Stimulated activated effector memory CD8-positive, alpha-beta T cell treated with anti-CD3 and anti-CD28 coated beads, Interleukin-12 subunit alpha, Interleukin-12 subunit beta, amount 100 ng/mL, for 72 hours (primary cell): ENCODE measurements at regions not wholly inside any gene's neighbourhood (a gene's known extent, or its start where the extent isn't known, plus 50 kb on each side); places are given as distances from the start of the nearest gene placed in this dataset.

ENCODE experiments used
- ATAC-seq: fragments of 150-1000 bp; cut with Tn5 transposase; 2 replicates; pipeline ENCODE4 v1.10.0; 2021
- DNase-seq, 2 donors: peaks; one replicate each; pipeline ENCODE4 v3.0.0; 2021 to 2022; ENCODE audit warnings: low spot score in 2 of 2
- H3K27ac Mint-ChIP-seq: one replicate; pipeline ENCODE4 v1.8.0; 2022; ENCODE audit warnings: mild to moderate bottlenecking, mixed read lengths
- H3K36me3 Mint-ChIP-seq: one replicate; pipeline ENCODE4 v1.8.0; 2022; ENCODE audit warnings: mild to moderate bottlenecking, mixed read lengths
- H3K4me1 Mint-ChIP-seq: one replicate; pipeline ENCODE4 v1.8.0; 2022; ENCODE audit warnings: mixed read lengths
- H3K4me3 Mint-ChIP-seq: one replicate; pipeline ENCODE4 v1.8.0; 2022; ENCODE audit warnings: mild to moderate bottlenecking, mixed read lengths
- H3K9me3 Mint-ChIP-seq: one replicate; pipeline ENCODE4 v1.8.0; 2022; ENCODE audit warnings: mixed read lengths

DNA sequence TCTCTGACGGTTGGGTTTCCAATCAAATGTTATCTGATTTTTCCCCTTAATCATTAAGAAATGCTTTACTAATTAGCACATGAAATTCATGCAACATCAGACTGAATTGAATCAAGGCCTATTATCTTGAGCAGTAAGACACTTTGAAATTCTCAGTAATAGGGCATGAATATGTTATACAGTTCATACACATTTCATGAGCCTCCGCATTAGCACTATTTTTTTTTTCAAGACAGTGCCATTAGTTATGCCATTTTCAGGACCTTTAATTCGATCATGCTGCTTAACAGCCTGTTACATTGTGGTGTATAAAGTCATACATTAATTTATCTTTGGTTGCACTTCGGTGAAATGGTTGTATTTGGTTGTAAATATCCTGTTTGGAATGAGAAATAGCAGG is 862.6 kb upstream of the GOT2 start:
- Mint-ChIP-seq H3K4me3 (no peak overlapping the region), H3K4me1 (no peaks in the 10 kb centered on the region), H3K27ac (no peak overlapping the region), H3K9me3 (peaks cover 15% of the 10 kb centered on the region), H3K36me3 (no peaks in the 10 kb centered on the region)
- ATAC-seq (no peak), DNase-seq (no peak)

DNA sequence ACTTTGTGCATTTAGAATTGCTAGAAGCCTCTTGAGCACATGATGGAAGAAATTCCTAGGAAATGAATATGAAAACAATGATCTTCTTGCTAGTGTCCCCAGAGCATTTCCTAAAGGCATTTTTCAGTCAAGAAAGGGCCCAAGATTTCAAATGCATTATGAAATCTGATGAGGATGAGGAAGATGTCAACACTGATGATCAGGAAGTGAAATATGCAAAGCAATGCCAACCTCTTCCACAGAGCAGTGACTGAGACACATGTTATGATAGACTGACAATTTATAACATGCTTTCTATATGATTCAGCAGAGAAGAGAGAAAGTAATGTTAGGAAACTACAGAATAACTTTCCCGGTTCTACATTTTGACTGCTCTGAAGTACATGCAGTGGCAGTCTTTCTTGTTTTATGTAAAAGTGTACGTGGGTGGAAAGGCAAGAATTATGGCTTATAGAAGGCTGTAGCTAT is 859.1 kb upstream of the GOT2 start:
- Mint-ChIP-seq H3K9me3 (peaks cover 20% of the 10 kb centered on the region), H3K4me3 (no peak overlapping the region), H3K27ac (no peak overlapping the region), H3K36me3 (no peaks in the 10 kb centered on the region), H3K4me1 (no peaks in the 10 kb centered on the region)
- ATAC-seq (no peak), DNase-seq (no peak)

DNA sequence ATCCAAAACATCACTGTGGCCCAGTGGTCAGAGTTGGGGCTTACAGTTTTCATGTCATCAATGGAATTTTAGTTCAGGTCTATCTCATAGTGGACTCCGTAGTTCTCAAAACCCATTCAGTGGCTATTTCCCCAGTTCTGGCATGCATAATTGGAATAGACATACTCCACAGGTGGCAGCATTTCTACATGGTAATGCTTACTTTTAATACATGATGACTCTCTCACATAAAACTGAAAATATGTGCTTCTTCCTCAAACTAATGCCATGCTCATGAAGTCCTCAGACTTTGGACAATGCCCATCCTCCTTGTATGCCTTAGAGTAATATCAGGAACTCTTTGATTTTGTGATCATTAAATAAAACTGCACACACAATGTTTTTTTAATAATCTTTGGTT is 857.4 kb upstream of the GOT2 start:
- Mint-ChIP-seq H3K9me3 (peaks cover 14% of the 10 kb centered on the region), H3K4me3 (no peak overlapping the region), H3K27ac (no peak overlapping the region), H3K4me1 (no peaks in the 10 kb centered on the region), H3K36me3 (no peaks in the 10 kb centered on the region)
- no peak for ATAC-seq
- DNase-seq, result no peak

DNA sequence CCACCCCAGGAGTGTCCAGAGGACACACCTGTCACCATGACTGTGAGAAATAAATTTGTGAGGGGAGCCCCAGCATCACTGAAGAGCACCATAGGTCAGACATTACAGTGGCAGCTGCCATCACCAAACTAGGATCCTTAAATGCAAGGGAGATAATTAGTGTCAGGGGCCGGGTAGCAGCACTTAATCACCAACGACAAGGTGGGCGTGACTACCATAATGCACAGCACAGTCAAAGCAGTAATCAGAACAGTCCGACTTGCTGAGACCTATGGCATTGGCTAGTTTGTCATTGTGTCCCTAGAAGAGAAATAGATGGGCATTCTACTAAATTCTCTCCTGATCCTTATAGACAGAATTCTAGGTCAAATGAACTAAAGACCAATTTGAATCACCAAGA is 856.7 kb upstream of the GOT2 start:
- H3K4me3 Mint-ChIP-seq, result no peak overlapping the region
- DNase-seq (no peak), ATAC-seq (no peak)
- H3K9me3 Mint-ChIP-seq, result peaks cover 14% of the 10 kb centered on the region
- H3K4me1 Mint-ChIP-seq, result no peaks in the 10 kb centered on the region
- no peaks in the 10 kb centered on the region for H3K36me3 Mint-ChIP-seq
- no peak overlapping the region for H3K27ac Mint-ChIP-seq

DNA sequence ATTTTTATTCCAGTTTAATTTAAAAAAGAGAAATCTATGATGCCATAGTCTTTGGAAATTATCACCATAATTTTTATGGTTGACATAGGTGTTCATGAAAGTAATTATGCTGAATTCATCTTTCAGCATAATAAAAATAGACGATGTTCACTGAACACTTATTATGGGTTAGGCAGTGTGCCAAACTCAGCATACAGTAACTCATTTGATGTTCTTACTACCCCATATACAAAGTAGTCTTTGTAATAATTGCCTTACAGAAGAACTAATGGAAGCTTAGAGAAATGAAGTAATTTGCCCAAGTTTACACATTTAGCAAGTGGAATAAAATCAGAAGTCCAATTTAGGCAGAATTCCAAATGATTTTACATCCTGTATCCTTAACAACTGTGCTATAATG is 852.2 kb upstream of the GOT2 start:
- no peak overlapping the region for H3K27ac Mint-ChIP-seq
- ATAC-seq, result no peak
- no peaks in the 10 kb centered on the region for H3K36me3 Mint-ChIP-seq
- H3K9me3 Mint-ChIP-seq, result peaks cover 17% of the 10 kb centered on the region
- no peak for DNase-seq
- no peak overlapping the region for H3K4me3 Mint-ChIP-seq
- H3K4me1 Mint-ChIP-seq, result no peaks in the 10 kb centered on the region

DNA sequence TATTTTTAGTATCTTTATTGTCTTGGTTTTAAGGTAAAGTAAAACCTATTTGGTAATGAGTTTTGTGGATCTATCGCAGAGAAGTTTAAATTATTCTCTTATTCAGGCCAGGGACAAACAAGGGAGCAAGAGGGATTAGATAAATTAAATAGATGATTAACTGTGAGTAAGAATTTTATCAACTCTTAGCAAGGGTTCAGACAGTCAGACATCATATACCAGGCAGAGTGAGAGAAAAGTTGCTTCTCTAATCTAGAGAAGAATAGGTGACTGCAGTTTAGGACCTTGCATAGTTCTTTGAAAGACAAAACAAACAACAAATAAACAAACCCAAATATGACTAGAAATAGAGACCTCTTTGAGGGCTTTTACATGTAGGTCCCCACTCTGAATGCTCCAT is 840.2 kb upstream of the GOT2 start:
- Mint-ChIP-seq H3K27ac (no peak overlapping the region), H3K9me3 (peaks cover 16% of the 10 kb centered on the region), H3K36me3 (no peaks in the 10 kb centered on the region), H3K4me1 (no peaks in the 10 kb centered on the region), H3K4me3 (no peak overlapping the region)
- ATAC-seq (no peak), DNase-seq (no peak)

GRCh38 chr16:59573528-59574271 is 839.6 kb upstream of the GOT2 start:
- DNase-seq, result no peak
- no peak overlapping the region for H3K27ac Mint-ChIP-seq

DNA sequence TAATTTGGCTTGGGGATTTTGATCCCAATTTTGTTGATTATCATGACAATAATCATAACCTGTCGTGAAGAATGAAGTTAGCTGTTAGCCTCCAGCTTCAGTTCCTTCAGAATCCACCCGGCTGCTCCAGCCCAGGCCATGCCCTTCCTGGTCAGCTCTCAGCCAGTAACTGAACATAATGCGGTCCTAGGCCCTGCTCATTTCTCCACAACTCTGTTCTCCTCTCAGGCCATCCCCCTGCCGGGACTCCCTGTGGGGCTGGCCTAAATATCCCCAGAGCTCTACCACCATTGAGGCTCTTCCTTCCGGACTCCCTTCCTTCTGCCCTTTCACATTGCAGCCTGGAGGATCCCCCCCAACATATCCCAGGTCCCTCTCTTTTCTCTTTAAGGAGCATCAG is 833.4 kb upstream of the GOT2 start:
- ATAC-seq (no peak), DNase-seq (no peak)
- Mint-ChIP-seq H3K9me3 (peaks cover 25% of the 10 kb centered on the region), H3K4me1 (no peaks in the 10 kb centered on the region), H3K27ac (no peak overlapping the region), H3K4me3 (no peak overlapping the region), H3K36me3 (no peaks in the 10 kb centered on the region)

More at GRCh38 chr16:59573528-59574271, 839.6 kb upstream of the GOT2 start:
- Mint-ChIP-seq H3K4me1 (no peaks in the 10 kb centered on the region), H3K9me3 (peaks cover 17% of the 10 kb centered on the region), H3K4me3 (no peak overlapping the region), H3K36me3 (no peaks in the 10 kb centered on the region)
- no peak for ATAC-seq

GRCh38 chr16:59566446-59566845 is 832.3 kb upstream of the GOT2 start:
- ATAC-seq (no peak), DNase-seq (no peak)
- peaks cover 25% of the 10 kb centered on the region for H3K9me3 Mint-ChIP-seq
- H3K4me3 Mint-ChIP-seq, result no peak overlapping the region
- no peaks in the 10 kb centered on the region for H3K4me1 Mint-ChIP-seq
- H3K27ac Mint-ChIP-seq, result no peak overlapping the region
- H3K36me3 Mint-ChIP-seq, result no peaks in the 10 kb centered on the region

DNA sequence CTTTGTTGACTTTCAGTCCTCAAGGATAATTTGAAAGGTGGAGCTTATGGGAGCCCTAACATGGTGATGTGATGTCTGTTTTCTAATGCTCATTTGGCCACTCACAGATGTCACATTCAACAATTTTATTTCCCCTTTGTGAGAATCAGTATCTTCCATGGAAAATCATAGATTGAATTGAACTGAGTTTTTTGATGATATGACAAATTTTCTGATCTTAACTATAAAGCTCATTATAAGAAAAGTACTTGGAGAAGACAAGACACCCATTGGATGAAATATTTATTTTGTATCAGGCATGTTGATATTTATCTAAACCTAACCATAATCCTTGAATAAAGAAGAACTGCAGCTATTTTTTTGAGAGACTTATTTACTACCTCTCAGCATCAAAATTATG is 824.6 kb upstream of the GOT2 start:
- no peaks in the 10 kb centered on the region for H3K4me1 Mint-ChIP-seq
- ATAC-seq (no peak), DNase-seq (no peak)
- H3K36me3 Mint-ChIP-seq, result no peaks in the 10 kb centered on the region
- H3K27ac Mint-ChIP-seq, result no peak overlapping the region
- H3K9me3 Mint-ChIP-seq, result peaks cover 16% of the 10 kb centered on the region
- no peak overlapping the region for H3K4me3 Mint-ChIP-seq

GRCh38 chr16:59552164-59552563 is 818.0 kb upstream of the GOT2 start:
- Mint-ChIP-seq H3K27ac (no peak overlapping the region), H3K9me3 (peaks cover 34% of the 10 kb centered on the region), H3K4me3 (no peak overlapping the region), H3K36me3 (no peaks in the 10 kb centered on the region), H3K4me1 (no peaks in the 10 kb centered on the region)
- ATAC-seq (no peak), DNase-seq (no peak)

- no peak for DNase-seq
- H3K4me1 Mint-ChIP-seq, result no peaks in the 10 kb centered on the region
- ATAC-seq, result no peak
- peaks cover 16% of the 10 kb centered on the region for H3K9me3 Mint-ChIP-seq
- H3K4me3 Mint-ChIP-seq, result no peak overlapping the region
- no peaks in the 10 kb centered on the region for H3K36me3 Mint-ChIP-seq
- H3K27ac Mint-ChIP-seq, result no peak overlapping the region
Observed at GRCh38 chr16:59545721-59546120, 811.6 kb upstream of the GOT2 start.

- Mint-ChIP-seq H3K4me1 (no peaks in the 10 kb centered on the region), H3K9me3 (peaks cover 20% of the 10 kb centered on the region), H3K4me3 (no peak overlapping the region), H3K27ac (no peak overlapping the region), H3K36me3 (no peaks in the 10 kb centered on the region)
- DNase-seq, result no peak
- no peak for ATAC-seq
Observed at GRCh38 chr16:59543641-59544040, 809.5 kb upstream of the GOT2 start.

GRCh38 chr16:59540621-59541020 is 806.5 kb upstream of the GOT2 start:
- no peaks in the 10 kb centered on the region for H3K36me3 Mint-ChIP-seq
- peaks cover 14% of the 10 kb centered on the region for H3K9me3 Mint-ChIP-seq
- no peaks in the 10 kb centered on the region for H3K4me1 Mint-ChIP-seq
- no peak overlapping the region for H3K27ac Mint-ChIP-seq
- ATAC-seq (no peak), DNase-seq (no peak)
- H3K4me3 Mint-ChIP-seq, result no peak overlapping the region

- H3K36me3 Mint-ChIP-seq, result no peaks in the 10 kb centered on the region
- H3K27ac Mint-ChIP-seq, result no peak overlapping the region
- no peak for DNase-seq
- ATAC-seq, result no peak
- peaks cover 15% of the 10 kb centered on the region for H3K9me3 Mint-ChIP-seq
- H3K4me1 Mint-ChIP-seq, result no peaks in the 10 kb centered on the region
- H3K4me3 Mint-ChIP-seq, result no peak overlapping the region
Observed at GRCh38 chr16:59535298-59535697, 801.2 kb upstream of the GOT2 start.

- Mint-ChIP-seq H3K4me3 (no peak overlapping the region), H3K36me3 (no peaks in the 10 kb centered on the region), H3K27ac (no peak overlapping the region), H3K9me3 (peaks cover 7% of the 10 kb centered on the region), H3K4me1 (no peaks in the 10 kb centered on the region)
- ATAC-seq (no peak), DNase-seq (no peak)
Observed at GRCh38 chr16:59527206-59527997, 793.3 kb upstream of the GOT2 start.
